Activated gamma-delta T cell treated with anti-CD3 and anti-CD28 coated beads, Interleukin-2, amount 50 U/mL, for 16 hours (primary cell): ENCODE measurements at regions not wholly inside any gene's neighbourhood (a gene's known extent, or its start where the extent isn't known, plus 50 kb on each side); places are given as distances from the start of the nearest gene placed in this dataset.
A peak's percentile ranks its signal among the peaks of the same experiment; 100 is the strongest.
"Not testable (repeated sequence)": the region's sequence is repeated elsewhere in the genome, so short reads cannot be mapped to it uniquely, and the experiment has no call there.

Experiments
- DNase-seq: peaks from one replicate; pipeline ENCODE4 v3.0.0-alpha.2; 2020; ENCODE audit warnings: low read depth

DNA sequence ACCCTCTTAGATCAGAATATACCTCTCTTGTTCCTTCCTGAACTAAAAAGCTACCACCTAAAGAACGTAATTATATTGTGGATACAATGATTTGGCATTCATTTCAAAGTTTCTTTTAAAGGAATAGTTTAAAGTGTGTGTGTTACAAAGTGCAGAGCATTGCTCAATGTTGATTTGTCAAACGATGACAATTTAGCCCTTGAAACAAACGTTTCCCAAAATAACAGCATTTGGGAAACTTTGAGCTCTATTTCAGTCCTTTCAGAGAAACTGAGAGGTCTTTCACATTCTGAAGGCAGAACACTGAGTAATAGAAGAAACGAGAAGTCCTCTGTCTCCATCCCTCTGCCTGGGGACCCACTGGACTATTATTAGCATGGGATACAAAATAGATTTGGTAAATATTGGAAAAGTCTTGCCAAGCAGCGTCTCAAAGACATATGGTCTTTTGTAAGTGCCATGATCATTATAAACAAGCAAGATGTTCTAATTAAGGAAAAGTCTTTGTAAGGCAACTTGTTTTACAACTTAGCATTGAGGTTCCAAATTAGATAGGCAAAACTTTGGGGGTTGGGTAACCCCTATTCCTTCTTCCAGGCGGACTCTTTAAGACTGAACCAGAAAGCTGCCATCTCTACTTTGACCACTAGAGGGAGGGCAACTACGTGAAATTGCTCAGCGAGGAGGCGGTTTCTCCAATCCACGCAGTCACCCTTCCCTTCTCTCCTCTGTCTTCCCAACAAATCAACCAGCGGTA is 208.8 kb downstream of the RNF144B start:
- peak; percentile 13 for DNase-seq

DNA sequence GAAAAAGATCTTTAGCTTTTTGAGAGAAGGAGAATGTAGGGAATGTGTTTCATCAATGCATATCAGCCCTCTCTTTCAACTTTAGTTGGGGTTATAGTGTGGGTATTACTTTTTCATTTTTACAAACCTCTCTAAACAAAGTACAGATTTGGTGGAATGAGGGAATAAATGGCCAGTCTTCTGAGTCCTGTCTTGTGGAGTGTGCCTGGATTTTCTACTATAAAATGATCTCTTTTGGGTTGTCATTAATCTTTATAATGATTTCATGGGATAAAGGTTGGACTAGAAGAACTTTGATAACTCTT is 209.3 kb downstream of the RNF144B start:
- DNase-seq, result no peak

DNA sequence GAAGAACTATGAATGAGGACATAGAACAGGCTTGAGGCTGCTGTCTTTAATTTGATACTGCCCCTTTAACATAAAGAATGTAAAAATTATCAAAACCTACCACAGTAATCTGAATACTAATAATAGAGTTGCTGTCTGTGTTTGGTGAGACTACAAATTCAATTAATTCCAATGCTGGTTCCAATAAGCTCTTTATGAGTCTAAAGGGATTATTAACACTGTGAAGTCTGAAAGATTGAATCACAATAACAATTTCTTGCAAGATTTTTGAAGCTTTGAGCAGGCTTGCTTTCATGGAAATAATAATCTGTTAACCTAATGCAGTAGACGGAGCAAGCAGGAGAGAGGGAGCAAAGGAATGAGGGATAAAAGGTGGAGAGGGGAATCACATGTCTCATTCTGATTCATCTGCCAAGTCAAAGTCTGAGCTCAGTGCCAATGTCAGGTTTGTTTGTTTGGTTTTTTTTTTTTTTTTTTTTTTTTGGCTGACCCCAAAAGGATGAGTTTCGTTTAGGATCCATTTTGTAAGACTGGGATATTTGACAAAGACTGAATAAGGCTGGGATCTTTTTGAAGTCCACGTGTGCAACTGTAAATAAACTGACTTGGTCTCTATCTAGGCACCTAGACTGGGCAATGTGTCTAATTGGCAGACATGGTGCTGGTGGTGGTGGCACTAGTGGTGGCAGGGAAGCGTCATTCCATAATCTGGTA is 211.6 kb downstream of the RNF144B start:
- no peak for DNase-seq

DNA sequence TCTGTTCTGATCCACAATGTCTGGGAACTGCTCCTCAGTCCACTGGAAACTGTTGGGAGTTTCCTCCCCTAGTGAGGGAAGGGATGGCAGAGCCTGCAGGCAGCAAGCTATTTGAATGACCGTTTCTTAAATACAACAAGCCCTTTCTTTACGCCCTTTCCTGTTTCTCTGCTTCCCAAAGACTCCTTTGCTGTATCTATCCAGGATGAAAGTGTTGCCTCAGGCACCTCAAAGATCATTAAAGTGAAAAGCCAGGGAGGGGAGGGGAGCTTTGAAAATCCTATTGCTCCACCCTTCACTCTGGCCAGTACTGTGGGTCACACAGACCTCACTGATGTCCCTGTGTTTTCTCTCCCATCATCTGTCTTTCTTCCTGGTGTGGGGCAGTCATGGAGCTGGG is 213.1 kb downstream of the RNF144B start:
- no peak for DNase-seq

DNA sequence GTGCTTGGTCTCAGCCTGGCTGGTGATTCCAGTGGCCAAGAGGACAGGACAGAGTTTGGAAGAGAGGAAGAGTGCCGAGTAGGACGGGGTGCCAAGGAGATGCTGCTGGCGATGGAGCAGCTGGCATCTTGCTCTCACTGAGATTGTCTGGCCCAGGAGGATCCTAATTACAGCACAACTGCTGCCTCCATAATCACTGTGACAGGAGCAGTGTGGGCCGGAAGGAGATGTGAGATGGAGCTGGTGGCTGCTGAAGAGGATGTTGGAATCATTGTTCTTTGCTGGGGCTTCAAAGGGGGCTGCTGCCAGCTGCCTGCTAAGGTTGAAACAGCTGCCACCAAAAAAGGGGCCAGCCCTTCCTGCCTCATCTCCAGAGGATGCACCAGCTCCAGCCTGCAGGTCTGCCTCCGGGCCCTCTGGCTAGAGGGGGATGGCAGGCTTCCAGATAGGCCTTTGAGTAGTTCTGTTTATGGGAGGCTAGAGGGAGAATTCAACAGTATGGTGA is 214.4 kb downstream of the RNF144B start:
- no peak for DNase-seq

DNA sequence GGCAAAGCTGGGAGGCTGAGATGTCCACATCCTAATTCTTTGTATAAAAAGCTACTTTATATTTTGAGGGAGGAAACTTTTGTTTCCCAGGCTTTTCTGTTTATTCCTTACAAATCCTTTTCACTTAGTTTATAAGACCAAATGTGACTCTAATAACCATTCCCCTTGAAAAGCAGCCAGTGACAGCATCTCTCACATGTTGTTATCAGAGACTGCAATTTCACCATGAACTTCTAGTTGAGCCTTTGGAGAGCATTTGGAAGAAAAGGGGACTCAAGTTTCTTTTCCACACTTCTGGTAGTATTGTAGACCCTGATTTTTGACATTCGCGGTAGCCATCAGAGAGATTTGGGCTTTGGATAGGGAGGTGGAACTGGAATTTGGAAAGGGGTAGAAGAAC is 215.8 kb downstream of the RNF144B start:
- no peak for DNase-seq

DNA sequence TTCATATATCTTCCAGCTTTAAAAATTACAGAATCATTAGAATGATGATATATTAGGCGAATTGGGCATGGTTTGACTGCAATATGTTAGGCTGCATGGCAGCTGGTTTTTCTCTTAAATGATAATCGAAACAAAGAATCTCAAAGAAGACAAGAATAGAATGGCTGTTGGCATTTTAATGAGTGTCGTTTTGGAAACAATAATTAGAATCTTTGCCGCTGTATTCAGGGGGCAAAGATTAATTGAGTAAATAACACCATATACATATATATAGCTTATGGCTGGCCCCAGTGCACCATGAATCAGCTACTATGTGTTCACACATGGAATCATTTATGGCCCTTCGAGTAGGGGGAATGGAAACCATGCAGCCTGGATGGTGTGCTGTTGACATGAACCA is 216.2 kb downstream of the RNF144B start:
- DNase-seq, result no peak

DNA sequence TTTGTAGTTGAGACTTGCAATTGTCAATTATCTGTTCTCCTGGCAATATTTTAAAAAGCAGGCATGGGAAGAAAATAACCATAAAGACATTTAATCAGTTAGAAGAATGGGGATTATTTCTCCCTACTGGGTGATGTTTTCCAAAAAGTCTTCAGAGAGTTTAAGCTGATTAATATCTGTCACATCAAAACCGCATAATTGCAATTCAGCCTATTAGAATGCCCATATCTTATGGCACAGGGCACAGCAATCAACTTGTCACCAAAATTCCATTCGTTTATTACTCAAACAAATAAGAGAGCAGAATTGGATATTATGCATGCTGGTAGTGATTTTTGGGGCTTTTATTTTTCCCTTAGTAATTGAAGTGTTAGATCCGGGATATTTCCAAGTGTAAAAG is 218.7 kb downstream of the RNF144B start:
- no peak for DNase-seq

DNA sequence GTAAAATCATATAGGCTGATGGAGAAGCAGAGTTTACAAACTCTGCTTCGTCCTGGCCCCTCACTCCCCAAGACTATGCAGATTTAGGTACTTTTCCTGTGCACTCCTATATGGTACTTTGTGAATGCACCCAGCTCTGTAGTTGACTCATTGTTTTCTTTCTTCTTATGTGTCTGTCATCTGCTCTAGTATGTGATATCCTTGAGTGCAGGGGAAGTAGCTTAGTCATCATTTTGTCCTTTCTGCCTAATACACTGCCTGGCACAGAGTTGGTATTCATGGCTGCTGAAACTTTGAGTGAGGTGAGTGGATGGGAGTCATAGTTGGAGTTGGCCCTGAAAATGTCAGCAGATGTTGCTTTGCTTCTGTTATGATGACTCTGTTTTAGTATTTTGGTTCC is 222.6 kb downstream of the RNF144B start:
- DNase-seq, result no peak

DNA sequence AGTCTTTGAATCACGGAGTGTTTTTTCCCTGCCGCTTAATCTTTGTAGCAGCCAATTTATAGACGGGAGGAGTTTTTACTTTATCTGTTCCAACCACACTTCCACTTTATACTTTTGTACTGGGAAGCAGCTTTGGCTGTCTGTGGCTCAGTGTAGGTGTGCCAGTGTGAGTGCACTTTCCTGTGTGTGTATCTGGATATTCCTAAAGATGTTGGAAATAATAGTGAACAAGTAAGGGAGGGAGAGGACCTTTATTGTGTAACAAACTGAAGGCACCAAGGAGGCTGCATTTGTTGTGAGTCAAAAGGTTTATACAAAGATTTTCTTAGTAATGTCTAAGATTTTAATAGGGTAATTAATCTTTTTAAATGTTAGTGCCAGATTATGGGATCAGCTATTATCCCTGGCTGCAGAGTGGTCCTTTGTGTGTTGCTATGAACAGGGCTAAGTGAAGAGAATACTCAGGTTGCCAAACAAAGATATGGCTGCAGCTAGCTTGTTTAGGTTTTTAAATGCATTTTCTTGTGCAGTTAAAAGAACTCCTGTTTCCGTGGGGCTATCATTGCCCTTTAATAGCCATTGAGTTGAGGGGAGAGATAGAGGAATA is 226.3 kb downstream of the RNF144B start:
- no peak for DNase-seq

DNA sequence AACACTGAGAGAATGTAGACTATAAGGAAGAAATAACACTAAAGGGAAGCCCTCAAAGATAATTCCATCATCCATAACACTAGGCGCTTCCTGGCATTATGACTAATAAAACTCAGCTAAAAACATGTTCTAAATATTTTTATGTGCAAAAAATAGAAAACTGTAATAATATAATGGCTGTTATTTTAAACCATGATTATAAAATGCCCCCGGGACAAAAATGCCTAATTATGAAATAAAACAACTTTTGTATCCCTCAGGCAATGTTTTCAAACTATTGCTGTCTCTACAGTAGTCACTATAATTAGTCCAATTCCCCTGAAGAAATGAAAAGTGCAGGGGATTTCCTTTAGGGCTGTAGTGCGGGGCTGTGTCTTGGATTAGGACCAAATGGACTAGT is 242.4 kb downstream of the RNF144B start:
- no peak for DNase-seq

DNA sequence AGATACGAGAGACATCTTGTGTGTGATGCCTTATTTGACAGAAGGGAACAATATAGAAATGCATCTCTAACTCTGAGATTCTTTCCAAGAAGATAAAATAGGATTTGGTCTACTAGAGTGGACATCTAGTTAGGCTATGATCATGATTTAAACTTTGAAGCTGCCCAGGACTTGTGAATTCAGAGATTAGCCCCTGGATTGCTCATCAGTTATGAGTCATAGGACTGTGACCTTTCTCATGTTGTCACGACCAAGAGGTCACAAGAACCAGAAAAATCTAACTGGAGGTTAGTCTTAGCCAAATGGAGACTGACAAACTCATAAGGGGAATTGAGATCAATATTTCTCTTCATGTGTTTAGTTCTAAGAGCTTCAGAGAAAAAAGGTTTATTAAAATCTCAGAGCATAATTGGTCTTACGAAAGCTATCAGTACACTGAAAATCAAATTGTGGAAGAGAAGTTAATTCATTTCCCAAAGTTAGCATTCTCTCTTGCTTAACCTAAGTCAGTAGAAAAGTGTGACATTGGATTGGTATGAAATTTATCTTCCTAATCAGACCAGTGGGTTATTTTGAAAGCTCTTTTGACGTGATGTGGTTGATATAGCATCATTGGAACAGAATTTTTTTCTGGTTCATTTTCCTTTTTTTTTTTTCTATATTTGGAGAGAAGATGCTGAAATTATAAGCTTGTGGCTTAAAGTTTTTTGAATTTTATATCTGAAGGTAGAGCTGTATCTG is 245.7 kb downstream of the RNF144B start:
- no peak for DNase-seq

DNA sequence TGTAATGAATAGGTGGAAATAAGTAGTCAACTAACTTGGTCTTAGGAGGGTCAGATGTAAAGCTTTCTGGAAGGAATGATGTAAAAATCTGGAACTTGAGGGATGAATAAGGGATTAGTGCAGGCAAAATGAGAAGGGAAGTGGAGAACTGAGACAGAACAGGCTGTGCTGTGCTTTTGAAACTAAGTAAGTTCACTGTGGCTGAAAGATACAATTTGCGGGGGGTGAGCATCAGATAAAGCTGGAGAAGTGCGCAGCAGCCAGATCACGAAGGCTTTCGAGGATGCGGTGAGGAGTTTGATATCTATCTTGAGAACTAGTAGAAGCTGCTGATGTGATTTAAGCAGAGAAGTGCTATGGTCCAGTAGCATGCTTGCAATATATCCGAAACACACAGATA is 247.8 kb downstream of the RNF144B start:
- no peak for DNase-seq

DNA sequence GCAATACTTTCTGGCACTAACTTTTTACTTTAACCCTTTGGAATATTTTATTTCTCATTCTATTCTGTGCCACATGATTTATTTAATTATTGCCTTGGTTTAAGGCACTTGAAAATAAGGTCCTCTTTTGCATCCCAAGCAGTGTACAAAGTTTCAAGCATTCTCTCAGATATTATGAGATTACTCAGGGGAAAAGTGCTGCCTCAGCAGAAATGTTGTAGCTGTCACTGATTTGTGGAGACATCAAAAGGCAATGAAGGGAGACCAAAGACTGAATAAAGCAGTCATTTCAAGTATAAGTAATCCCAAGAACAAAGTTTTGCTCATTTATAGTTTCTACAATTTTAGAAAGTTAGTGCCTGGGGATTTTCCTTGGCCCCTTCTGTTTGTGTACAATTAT is 253.0 kb downstream of the RNF144B start:
- DNase-seq, result no peak

DNA sequence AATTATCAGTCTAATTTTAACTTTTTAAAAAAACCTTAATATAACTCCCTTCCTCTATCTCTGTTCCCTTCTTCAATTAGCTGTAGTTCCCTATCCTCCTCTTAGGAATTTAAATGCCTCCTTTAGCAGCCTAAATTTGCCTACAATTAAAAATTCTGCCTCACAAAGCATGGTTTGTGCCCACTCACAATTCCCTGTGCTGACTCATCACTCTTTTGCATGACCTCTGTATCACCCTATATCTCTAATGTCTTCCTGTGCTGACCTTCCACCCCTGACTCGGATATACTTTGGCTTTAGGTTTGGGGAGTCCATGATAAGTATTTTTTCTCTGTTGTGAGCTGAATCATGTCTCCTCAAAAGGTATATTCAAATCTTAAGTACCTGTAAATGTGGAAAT is 253.6 kb downstream of the RNF144B start:
- DNase-seq, result no peak

DNA sequence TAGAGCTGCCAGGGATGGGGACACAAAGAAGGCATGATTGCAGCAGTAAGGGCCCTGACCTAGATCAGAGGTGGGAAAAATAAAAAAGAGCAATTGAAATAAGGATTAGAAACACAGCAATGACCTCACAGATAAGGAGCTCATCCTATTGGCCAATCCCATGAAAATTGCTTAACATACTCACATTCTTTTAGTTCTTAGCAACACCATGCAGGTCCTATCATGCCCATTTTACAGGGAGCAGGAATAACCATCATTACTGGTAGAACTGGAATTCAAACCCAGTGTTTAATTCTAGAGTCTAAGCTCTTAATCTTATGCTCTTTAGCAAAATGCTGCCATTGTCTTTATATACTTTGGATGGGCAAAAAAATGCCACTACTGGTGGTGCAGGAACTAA is 267.7 kb downstream of the RNF144B start:
- DNase-seq, result no peak

DNA sequence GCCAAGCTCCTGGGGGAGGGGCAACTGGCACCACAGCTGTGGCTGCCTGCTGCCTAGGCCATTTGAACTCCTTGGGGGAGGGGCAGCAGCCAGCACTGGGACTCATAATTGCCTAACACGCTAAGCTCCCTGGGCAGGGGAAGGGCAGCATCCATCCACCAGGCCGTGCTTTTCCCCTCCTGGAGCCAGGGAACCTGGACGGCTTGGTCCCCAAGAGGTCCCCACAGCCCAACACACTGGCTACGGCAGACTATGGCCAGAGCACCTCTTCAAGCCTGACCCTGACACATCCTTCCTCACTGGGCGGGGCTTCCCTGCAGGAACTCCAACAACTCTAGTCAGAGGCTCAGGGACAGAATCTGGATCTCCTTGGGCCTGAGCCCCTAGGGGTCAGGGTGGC is 269.4 kb downstream of the RNF144B start:
- no peak for DNase-seq

DNA sequence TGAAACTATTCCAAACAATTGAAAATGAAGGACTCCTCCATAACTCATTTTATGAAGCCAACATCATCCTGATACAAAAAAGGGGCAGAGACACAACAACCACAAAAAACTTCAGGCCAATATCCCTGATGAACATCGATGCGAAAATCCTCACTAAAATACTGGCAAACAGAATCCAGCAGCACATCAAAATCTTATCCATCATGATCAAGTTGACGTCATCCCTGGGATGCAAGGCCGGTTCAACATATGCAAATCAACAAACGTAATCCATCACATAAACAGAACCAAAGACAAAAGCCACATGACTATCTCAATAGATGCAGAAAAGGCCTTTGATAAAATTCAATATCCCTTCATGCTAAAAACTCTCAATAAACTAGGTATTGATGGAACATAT is 272.8 kb downstream of the RNF144B start:
- DNase-seq, result not testable (repeated sequence)

DNA sequence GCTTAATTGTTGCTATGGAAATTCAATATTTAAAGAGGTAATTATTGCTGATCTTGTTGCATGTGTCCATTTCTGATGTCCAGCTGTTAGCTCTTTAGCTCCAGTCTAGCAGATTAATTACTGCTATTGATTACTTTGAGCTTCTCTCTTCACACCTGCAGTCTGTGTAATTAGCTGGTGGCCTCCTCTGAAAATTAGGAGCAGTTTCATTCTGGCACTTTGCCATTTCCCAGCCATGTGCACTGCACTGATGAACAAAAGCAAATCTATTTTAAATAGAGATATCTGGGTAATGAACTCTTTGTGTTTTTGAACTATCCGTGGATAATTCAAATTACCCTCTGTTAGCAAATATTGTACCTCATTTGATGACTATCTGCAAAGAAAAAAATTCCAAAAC is 275.9 kb downstream of the RNF144B start:
- DNase-seq, result no peak

DNA sequence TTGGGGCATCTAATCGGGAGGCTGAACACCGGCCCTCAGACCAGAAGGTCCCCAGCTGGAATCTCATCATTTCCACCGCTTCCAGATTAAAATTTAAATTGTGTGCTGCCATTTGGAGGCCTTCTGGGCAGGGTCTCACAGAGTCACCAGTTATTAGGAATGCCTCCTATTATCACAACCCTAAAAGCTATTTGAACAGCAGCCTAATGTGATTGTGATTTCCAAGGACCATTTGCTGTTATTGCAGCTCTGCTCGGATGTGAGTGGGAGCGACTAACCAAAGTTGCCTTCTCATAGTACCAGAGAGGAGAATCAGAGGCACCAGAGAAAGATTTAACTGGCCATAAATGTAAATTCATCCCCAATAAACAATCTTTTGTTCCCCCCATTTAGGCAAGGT is 277.3 kb downstream of the RNF144B start:
- DNase-seq, result no peak

DNA sequence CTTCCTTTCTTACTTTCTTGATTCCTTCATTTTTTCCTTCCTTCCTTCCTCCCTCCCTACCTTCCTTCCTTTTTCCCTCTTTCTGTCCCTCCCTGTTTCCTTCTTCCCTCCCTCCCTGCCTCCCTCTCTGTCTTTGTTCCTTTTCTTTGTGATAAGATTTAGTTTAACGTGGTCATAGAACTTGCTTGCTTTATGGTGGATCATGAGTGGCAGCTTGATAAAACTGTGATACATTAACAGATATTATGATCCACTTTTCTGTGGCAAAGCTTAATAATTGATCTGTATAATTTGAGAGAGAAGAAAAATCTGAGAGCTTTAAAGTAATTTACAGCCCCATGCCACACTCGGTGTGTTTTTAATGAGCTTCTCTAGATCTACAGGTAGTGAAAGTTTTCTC is 280.5 kb downstream of the RNF144B start:
- DNase-seq, result no peak

DNA sequence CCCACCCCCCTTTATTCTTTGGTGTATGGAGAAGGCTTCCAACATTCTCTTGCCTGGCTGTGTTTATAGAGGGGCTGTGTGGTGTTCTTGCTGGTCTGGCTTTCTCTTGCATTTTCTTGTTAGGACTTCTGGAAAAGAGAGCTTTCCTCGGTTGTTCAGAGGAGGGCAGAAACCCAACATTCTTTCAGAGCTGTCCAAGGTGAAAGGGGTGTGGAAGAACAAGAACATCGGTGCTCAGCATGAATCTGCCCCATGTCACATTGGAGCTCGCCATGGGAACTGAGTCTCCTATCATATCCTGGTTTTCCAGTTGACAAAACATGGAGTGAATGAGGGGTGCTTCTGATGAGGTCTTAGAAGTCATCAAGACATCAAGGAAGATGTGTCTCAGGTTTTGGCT is 281.8 kb downstream of the RNF144B start:
- DNase-seq, result no peak

DNA sequence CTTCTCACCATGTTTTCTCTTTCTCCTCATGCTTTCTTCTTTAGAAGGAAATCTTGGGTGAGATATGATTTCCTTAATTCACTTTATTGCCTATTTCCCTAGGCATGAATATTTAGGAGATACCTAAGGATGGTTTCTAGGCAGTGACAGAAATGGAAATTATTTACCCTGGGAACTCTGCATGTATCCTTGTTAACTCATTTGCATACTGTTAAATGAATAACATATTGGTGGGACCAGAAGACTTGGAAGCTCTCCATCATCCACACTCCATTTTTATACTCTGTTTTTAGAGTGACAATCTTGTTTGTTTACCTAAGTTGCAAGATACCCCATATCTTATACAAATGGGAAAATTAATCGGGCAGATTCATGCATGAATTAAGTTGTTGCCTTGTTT is 285.7 kb downstream of the RNF144B start:
- DNase-seq, result no peak
